ENCODE measurements at regions not wholly inside any gene's neighbourhood (a gene's known extent, or its start where the extent isn't known, plus 50 kb on each side); places are given as distances from the start of the nearest gene placed in this dataset.
"Not testable (repeated sequence)": the region's sequence is repeated elsewhere in the genome, so short reads cannot be mapped to it uniquely, and the experiment has no call there.

GRCh38 chr6:140192018-140192417 is 817.6 kb upstream of the CITED2 start:
- no peak for DNase-seq

- not testable (repeated sequence) for DNase-seq
Observed at GRCh38 chr6:140189263-140189662, 814.8 kb upstream of the CITED2 start.

- DNase-seq, result no peak
Observed at GRCh38 chr6:140185991-140186390, 811.5 kb upstream of the CITED2 start.

- DNase-seq, result no peak
Observed at GRCh38 chr6:140183881-140184280, 809.4 kb upstream of the CITED2 start.

GRCh38 chr6:140182821-140183220 is 808.4 kb upstream of the CITED2 start:
- DNase-seq, result no peak

- DNase-seq, result no peak
Observed at GRCh38 chr6:140181876-140182275, 807.4 kb upstream of the CITED2 start.

GRCh38 chr6:140180306-140180705 is 805.9 kb upstream of the CITED2 start:
- no peak for DNase-seq

GRCh38 chr6:140178935-140179334 is 804.5 kb upstream of the CITED2 start:
- DNase-seq, result no peak

GRCh38 chr6:140178520-140178919 is 804.1 kb upstream of the CITED2 start:
- no peak for DNase-seq

GRCh38 chr6:140176306-140176705 is 801.9 kb upstream of the CITED2 start:
- DNase-seq, result no peak

GRCh38 chr6:140175486-140175885 is 801.0 kb upstream of the CITED2 start:
- DNase-seq, result no peak

- DNase-seq, result no peak
Observed at GRCh38 chr6:140174524-140174923, 800.1 kb upstream of the CITED2 start.

- DNase-seq, result no peak
Observed at GRCh38 chr6:140168365-140168764, 793.9 kb upstream of the CITED2 start.

GRCh38 chr6:140160909-140161308 is 786.5 kb upstream of the CITED2 start:
- no peak for DNase-seq

- no peak for DNase-seq
Observed at GRCh38 chr6:140160494-140160893, 786.0 kb upstream of the CITED2 start.

- DNase-seq, result no peak
Observed at GRCh38 chr6:140156131-140156530, 781.7 kb upstream of the CITED2 start.

- no peak for DNase-seq
Observed at GRCh38 chr6:140155451-140156126, 781.1 kb upstream of the CITED2 start.

GRCh38 chr6:140153703-140154102 is 779.3 kb upstream of the CITED2 start:
- DNase-seq, result no peak

GRCh38 chr6:140147825-140148814 is 773.7 kb upstream of the CITED2 start:
- DNase-seq, result not testable (repeated sequence)

GRCh38 chr6:140140891-140141290 is 766.4 kb upstream of the CITED2 start:
- no peak for DNase-seq

GRCh38 chr6:140138311-140139010 is 764.0 kb upstream of the CITED2 start:
- DNase-seq, result no peak

- DNase-seq, result no peak
Observed at GRCh38 chr6:140134224-140134623, 759.8 kb upstream of the CITED2 start.

GRCh38 chr6:140130074-140130473 is 755.6 kb upstream of the CITED2 start:
- DNase-seq, result no peak
